Fibroblast of skin of scalp (primary cell): ENCODE measurements at regions not wholly inside any gene's neighbourhood (a gene's known extent, or its start where the extent isn't known, plus 50 kb on each side); places are given as distances from the start of the nearest gene placed in this dataset.
"Not testable (repeated sequence)": the region's sequence is repeated elsewhere in the genome, so short reads cannot be mapped to it uniquely, and the experiment has no call there.

Experiments
- DNase-seq: peaks from one replicate; pipeline ENCODE4 v3.0.0-alpha.2; 2013

DNA sequence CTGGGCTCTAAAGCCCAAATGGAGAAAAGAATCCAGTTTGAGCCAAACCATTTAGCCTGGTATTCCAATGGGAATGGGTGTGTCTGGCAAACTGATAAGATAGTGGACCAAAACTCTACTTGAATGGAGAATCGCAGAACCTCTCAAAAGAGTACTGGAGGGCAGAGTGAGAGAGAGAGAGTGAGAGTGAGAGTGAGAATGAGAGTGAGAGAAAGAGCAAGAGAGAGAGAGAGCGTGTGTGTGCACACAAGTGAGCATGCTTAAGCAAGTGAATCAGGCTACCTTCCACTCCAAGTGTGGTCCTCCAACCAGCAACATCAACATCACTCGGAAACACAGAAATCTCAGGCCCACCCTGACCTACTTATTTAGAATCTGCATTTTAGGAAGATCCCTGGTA is 58.8 kb downstream of the UQCRFS1 start:
- DNase-seq, result no peak

DNA sequence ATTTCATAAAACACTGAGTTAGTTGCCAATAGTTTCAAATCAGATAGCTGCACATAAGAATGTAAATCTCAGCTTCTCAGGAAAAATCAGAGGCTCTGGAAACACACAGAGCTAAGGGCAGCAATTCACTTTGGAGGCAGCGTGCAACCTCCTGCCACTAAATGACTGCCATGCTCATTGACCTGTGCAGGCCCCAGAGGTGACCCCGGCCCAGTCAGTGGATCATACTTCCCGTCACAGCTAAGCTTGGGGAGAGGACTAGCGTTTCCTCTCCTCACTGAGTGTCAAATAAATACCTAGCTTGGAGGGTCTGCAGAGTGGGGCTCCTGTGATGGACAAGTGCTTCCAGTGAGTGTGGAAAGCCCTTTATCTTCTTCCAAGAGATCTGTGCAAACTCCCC is 67.2 kb downstream of the UQCRFS1 start:
- DNase-seq, result no peak

DNA sequence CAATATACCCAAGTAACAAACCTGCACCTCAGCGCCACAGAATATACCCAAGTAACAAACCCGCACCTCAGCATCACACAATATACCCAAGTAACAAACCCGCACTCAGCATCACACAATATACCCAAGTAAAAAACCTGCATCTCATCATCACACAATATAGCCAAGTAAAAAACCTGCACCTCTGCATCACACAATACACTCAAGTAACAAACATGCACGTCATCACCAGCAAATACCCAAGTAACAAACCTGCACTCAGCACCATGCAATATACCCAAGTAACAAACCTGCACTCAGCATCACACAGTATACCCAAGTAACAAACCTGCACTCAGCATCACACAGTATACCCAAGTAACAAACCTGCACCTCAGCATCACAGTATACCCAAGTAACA is 69.8 kb downstream of the UQCRFS1 start:
- no peak for DNase-seq

GRCh38 chr19:29139227-29139626 is 73.7 kb downstream of the UQCRFS1 start:
- DNase-seq, result no peak

DNA sequence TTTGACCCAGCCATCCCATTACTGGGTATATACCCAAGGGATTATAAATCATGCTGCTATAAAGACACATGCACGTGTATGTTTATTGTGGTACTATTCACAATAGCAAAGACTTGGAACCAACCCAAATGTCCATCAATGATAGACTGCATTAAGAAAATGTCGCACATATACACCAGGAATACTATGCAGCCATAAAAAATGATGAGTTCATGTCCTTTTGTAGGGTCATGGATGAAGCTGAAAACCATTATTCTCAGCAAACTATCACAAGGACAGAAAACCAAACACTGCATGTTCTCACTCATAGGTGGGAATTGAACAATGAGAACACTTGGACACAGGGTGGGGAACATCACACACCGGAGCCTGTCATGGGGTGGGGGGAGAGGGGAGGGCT is 74.7 kb downstream of the UQCRFS1 start:
- not testable (repeated sequence) for DNase-seq

DNA sequence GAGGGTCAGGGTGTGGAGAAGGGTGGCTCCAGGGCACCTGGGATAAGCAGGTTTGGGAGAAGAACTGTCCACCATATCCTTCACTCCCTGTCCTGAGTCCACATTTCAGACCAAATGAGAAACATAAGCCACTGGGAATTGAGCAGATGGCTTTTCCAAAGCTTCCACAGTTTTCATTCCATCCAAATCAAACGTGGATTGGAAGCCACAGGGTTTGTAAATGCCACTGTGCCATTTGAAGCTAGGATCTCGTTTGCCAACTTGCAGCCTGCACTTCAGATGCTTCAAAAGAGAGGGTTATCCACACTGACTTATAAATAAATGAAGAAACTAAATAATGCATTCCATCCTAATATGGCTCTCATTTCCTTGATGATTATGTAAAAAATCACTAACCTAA is 81.5 kb downstream of the UQCRFS1 start:
- DNase-seq, result no peak

GRCh38 chr19:29129148-29129547 is 83.8 kb downstream of the UQCRFS1 start:
- no peak for DNase-seq

DNA sequence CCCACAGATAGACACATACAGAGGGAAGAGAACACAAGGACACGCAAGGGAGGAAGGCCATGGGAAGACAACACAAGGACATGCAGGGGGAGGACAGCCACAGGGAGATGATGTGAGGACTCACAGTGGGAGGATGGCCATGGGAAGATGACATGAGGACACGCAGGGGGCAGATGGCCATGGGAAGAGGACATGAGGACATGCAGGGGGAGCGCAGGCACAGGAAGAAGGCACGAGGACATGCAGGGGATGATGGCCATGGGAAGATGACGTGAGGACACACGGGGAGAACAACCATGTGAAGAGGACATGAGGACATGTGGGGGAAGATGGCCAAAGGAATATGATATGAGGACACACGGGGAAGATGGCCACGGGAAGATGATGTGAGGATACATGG is 84.7 kb downstream of the UQCRFS1 start:
- DNase-seq, result no peak

- DNase-seq, result no peak
Observed at GRCh38 chr19:29122185-29122584, 90.8 kb downstream of the UQCRFS1 start.

DNA sequence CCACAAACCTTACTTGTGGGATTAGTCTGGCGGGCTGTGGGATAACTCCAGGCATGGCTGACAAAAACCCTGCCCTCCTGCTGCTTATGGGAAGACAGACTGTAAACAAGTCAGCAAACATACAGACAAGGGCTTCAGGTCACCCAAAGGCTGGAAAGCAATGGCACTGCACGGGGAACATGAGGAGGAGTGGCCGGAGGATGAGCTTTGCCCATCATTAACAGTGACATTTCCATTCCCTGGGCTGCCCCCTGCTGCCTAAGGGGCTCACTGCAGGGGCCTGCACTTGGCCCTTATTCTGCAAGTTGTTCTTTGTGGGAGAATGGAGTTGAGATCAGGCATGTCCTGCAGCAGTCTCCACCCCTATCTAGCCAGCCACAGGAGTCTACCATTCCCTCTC is 91.3 kb downstream of the UQCRFS1 start:
- peak; percentile 3 for DNase-seq

DNA sequence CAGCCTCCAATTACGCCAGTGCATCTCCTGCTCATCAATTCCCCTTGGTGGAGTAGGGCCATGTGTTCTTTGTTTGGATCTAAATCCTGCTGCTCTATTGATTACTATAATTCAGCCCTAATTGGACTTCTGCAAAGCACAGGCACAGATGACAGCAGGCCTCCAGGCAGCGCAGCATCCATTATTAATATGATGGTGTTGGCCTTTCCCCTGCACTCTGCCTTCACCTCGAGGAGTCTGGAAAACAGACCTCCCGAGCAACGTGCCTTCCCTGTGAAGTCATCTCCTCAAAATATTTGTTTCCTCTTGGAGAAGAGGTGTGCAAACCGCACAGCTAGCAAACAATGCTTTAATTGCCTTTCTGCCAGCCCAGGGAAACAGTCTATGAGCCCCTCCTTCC is 92.5 kb downstream of the UQCRFS1 start:
- no peak for DNase-seq

- DNase-seq, result no peak
Observed at GRCh38 chr19:29119590-29119989, 93.4 kb downstream of the UQCRFS1 start.

- DNase-seq, result no peak
Observed at GRCh38 chr19:29118389-29118788, 94.6 kb downstream of the UQCRFS1 start.

DNA sequence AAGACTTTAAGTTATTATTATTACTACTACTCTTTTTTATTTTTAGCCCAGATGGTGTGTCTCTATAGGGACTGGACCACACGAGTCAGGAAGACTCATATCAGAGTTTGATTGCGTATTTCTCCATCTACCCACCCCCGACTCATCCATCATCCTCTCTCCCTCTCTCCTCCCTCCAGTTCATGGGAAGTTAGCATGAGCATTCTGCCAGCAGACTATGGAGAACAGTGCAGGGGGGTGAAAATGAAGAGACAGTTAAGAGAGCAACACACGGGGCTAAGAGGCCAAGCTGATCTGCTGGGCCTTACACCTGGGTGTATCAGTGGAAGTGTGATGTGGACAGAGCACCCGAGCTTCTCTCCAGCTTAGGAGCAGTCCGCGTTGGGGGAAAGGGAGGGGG is 95.0 kb downstream of the UQCRFS1 start:
- DNase-seq, result no peak

- DNase-seq, result no peak
Observed at GRCh38 chr19:29115181-29115580, 97.8 kb downstream of the UQCRFS1 start.

- no peak for DNase-seq
Observed at GRCh38 chr19:29113838-29114237, 99.1 kb downstream of the UQCRFS1 start.

DNA sequence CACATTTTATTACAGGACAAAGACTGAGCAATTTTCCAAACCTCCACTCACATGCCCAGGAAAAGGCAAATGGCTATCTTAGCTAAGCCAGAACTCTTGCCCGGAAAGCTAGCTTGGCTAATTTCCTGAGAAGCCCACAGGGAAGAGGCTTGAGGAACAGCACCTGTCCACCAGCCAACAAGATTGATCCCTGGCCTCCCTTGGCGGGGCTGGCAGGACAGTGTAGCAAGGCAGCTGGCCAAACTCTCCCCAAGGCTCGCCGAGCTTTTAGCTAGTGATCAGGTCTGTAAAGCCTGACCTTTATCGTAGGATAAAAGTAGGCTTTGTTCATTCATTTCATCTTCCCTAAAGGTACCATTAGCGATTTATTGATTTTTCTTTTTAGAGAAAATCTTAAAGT is 101.4 kb downstream of the UQCRFS1 start:
- DNase-seq, result no peak

DNA sequence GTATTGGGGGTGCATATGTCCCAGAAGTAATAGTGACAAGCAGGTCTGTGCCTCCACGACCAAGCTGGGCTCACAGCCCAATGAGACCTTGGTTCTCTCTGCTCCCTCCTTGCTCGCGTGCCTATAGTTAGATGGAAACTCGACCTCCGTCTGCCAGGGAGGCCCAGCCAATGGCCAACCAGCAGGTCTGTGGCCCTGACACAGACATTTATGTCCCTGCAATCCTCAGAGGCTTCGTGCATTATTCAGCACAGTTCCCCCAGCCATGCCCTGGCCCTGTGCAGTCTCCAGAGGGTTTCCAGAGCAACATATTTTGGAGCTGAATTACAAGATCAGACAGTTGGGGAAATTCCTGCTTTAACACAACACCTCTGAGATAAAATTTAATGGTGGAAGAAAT is 105.1 kb downstream of the UQCRFS1 start:
- DNase-seq, result no peak

GRCh38 chr19:29106346-29106885 is 106.5 kb downstream of the UQCRFS1 start:
- no peak for DNase-seq

- DNase-seq, result no peak
Observed at GRCh38 chr19:29105629-29106292, 107.2 kb downstream of the UQCRFS1 start.

DNA sequence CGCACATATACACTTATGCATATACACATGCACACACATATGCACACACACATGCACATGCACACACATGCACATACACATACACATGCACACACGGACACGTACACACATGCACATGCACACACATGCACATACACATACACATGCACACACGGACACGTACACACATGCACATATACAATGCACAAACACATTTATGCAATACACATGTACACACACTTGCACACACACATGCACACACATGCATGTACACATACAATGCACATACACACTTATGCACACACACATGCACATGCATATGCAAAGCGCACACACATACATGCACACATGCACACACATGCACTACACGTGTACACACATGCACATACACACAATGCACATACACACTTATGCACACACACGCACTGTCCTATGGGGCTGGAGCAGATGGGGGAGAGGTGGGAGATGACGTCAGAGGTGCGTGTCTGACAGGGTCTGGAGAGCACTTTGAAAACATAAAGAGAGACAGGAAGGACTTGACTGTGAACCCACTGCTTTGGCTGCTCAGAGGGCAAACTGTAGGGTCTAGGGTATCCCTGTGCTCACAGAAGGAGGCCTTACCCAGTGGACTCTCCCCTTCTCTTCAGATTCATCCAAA is 108.2 kb downstream of the UQCRFS1 start:
- DNase-seq, result no peak

DNA sequence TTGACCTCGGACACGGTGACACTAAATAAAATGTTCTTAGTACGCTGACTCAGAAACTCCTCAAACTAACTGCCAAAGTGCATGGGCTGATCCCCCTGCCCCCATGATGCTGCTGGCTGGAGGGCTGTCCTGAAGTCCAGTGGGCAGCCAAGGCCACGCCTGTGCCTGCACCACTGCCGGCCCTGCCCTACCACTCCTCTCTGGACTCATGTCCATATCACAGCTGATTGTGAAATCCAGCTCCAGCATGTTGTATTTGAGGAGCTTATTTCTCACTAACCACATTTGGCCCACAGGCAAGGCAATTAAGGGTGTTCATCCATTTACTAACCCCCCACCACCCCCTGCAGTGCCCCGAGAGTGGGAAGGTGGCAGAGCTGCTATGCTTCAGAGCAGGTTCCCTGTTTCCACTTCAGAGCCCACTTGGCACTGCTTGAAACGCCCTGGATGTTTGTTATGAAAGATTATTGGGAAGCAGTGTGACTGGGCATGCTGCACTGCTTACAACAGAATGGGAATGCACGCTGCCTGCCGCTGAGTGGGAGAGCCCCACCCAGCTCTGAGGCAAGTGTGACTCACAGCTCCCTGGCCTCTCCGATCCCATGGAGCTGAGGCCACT is 114.0 kb downstream of the UQCRFS1 start:
- DNase-seq, result peak; percentile 75

- DNase-seq, result no peak
Observed at GRCh38 chr19:29098091-29098490, 114.9 kb downstream of the UQCRFS1 start.

GRCh38 chr19:29096896-29097295 is 116.1 kb downstream of the UQCRFS1 start:
- DNase-seq, result no peak
